Gastrocnemius medialis (tissue), 4 donors: ENCODE measurements at regions not wholly inside any gene's neighbourhood (a gene's known extent, or its start where the extent isn't known, plus 50 kb on each side); places are given as distances from the start of the nearest gene placed in this dataset.
A peak's percentile ranks its signal among the peaks of the same experiment; 100 is the strongest.

Source experiments
- ATAC-seq, 2 donors: fragments of 150-250 bp; one replicate each; pipeline ENCODE4 v1.9.1; 2016
- DNase-seq, 2 donors: peaks; one replicate each; pipeline ENCODE4 v3.0.0-alpha.2; 2019
- H3K27ac ChIP-seq, 4 donors: fragments of 200-600 bp; sonication (generic); 1 replicate in 1 of 4; 2 replicates in 3 of 4; pipeline ENCODE4 v1.5.1; 2016 to 2018; ENCODE audit warnings: mild to moderate bottlenecking in 2 of 4, moderate library complexity in 1 of 4
- H3K27me3 ChIP-seq, 3 donors: fragments of 200-600 bp; sonication (generic) in 2 of 3; 1 replicate in 1 of 3; 2 replicates in 2 of 3; pipeline versions ENCODE4 v1.5.1 to v1.6.0; 2016 to 2019; ENCODE audit warnings: mild to moderate bottlenecking in 1 of 3, moderate library complexity in 1 of 3
- H3K36me3 ChIP-seq, 2 donors: fragments of 200-600 bp; sonication (generic) in 1 of 2; one replicate each; pipeline ENCODE4 v1.5.1; 2017 to 2018
- H3K4me1 ChIP-seq, 2 donors: fragments of 200-600 bp; sonication (generic) in 1 of 2; one replicate each; pipeline ENCODE4 v1.5.1; 2016 to 2017; ENCODE audit warnings: mild to moderate bottlenecking in 2 of 2
- H3K4me3 ChIP-seq, 4 donors: fragments of 200-600 bp; sonication (generic) in 3 of 4; 1 replicate in 1 of 4; 2 replicates in 3 of 4; pipeline ENCODE4 v1.5.1; 2016 to 2019; ENCODE audit warnings: mild to moderate bottlenecking in 2 of 4
- H3K9me3 ChIP-seq, 3 donors: fragments of 200-600 bp; sonication (generic) in 2 of 3; 1 replicate in 1 of 3; 2 replicates in 2 of 3; pipeline ENCODE4 v1.5.1; 2016 to 2019
- CTCF ChIP-seq, 5 experiments: fragments of 450-650 bp in 3 of 5; fragments of 200-600 bp in 2 of 5; sonication (generic) in 2 of 5; IDR thresholded peaks in 4 of 5; conservative IDR thresholded peaks in 1 of 5; 1 replicate in 4 of 5; 2 replicates in 1 of 5; pipeline ENCODE4 v1.5.1; 2016 to 2019; ENCODE audit warnings: antibody characterized with exemption in 5 of 5, mild to moderate bottlenecking in 3 of 5, moderate library complexity in 3 of 5
- POLR2A ChIP-seq, 2 donors: fragments of 450-650 bp; IDR thresholded peaks; one replicate each; pipeline ENCODE4 v1.6.1; 2017; ENCODE audit warnings: antibody characterized with exemption in 2 of 2, mild to moderate bottlenecking in 2 of 2, moderate library complexity in 2 of 2
- in situ Hi-C, 4 donors: fragments of 200-750 bp; cut with MboI; loops; one replicate each; pipeline versions ENCODE4 v1.15.0 to v1.8.0; 2017; ENCODE audit warnings: low sequenced_read_pairs in 4 of 4
- intact Hi-C: fragments of 100-400 bp; cut with DNase I; formaldehyde crosslinking; loops from one replicate; pipeline ENCODE4 v1.15.1; 2023; ENCODE audit warnings: low total_unique reads

DNA sequence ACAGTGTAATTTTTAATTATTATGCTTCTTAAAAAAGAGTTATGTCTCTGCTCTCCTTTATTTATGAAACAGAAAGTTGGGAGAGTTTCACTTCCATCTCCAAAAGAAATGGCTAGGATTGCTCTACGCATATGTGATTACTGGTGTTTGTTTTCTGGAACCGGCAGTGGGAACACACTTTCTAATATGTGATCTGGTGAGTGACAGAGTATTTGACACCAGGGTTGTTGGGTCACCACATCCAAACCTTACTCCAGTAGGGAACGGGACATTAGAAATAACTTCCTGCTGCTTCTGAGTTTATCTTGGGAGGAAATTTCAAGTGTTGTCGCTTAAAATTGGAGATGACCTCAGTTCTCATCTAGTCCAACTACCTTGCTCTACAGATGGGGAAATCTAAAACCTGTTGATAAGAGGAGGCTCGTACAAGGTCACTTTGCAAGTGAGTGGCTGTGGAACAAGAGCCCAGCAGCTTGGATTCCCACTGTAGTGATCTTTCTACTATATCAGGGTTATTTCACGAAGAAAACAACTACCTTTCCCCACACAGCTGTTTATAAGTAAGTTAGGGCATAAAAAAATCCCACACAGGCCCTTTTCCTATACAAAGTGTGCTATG, 108.5 kb downstream of the TTC32 start:
- Histone ChIP-seq H3K36me3 (no peaks in the 10 kb centered on the region), H3K9me3 (no peaks in the 10 kb centered on the region), H3K27me3 (no peaks in the 10 kb centered on the region), H3K4me1 (no peaks in the 10 kb centered on the region), H3K4me3 (no peak overlapping the region), H3K27ac (peak overlapping the region in 1 of 4 donors; percentile 16)
- in situ Hi-C loops (no loop called here), intact Hi-C loops (no loop called here)
- no peak for ATAC-seq
- TF ChIP-seq POLR2A (IDR thresholded peaks at IDR 0.05) = no peak
- no peak for TF ChIP-seq CTCF (IDR thresholded peaks at IDR 0.05 in 4 of 5, conservative IDR thresholded peaks at IDR 0.05 in 1 of 5)
- DNase-seq = no peak

DNA sequence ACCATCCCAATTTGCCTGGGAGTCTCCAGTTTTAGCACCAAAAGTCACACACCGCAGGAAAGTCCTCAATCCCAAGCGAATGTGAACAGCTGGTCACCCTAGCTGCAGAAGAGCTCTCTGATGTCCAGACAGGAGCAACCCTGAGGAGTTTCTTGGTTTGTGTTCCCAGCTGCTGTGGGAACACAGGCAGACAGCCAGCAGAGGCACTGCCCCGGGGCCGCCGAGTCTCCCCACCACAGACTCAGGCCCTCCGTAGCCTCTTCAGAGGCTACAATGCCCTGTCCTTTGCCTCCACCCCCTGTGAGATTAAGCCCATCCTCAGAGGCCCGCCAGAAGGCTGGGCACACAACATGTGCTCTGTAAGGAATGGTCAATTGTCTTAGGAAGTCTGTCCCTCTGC, 111.5 kb downstream of the TTC32 start:
- H3K27me3 ChIP-seq = no peaks in the 10 kb centered on the region
- DNase-seq (no peak), ATAC-seq (no peak)
- no peak overlapping the region for H3K4me3 ChIP-seq
- no peak for TF ChIP-seq CTCF (IDR thresholded peaks at IDR 0.05 in 4 of 5, conservative IDR thresholded peaks at IDR 0.05 in 1 of 5)
- no peak for TF ChIP-seq POLR2A (IDR thresholded peaks at IDR 0.05)
- H3K36me3 ChIP-seq = no peaks in the 10 kb centered on the region
- in situ Hi-C loops (no loop called here), intact Hi-C loops (no loop called here)
- no peak overlapping the region for H3K27ac ChIP-seq
- peaks cover 7 to 16% of the 10 kb centered on the region in 2 donors for H3K4me1 ChIP-seq
- H3K9me3 ChIP-seq = no peaks in the 10 kb centered on the region

GRCh38 chr2:19787134-19787533, 114.6 kb downstream of the TTC32 start:
- no peak for TF ChIP-seq POLR2A (IDR thresholded peaks at IDR 0.05)
- no peak for TF ChIP-seq CTCF (IDR thresholded peaks at IDR 0.05 in 4 of 5, conservative IDR thresholded peaks at IDR 0.05 in 1 of 5)
- ATAC-seq (no peak), DNase-seq (no peak)
- no peaks in the 10 kb centered on the region for H3K36me3 ChIP-seq
- in situ Hi-C loops = no loop called here
- no peak overlapping the region for H3K4me3 ChIP-seq
- intact Hi-C loops = no loop called here
- peak overlapping the region in 1 of 4 donors; percentile 82 for H3K27ac ChIP-seq
- peaks cover 14 to 21% of the 10 kb centered on the region in 2 donors for H3K4me1 ChIP-seq
- no peaks in the 10 kb centered on the region for H3K27me3 ChIP-seq
- no peaks in the 10 kb centered on the region for H3K9me3 ChIP-seq

GRCh38 chr2:19786408-19787058, 115.2 kb downstream of the TTC32 start:
- in situ Hi-C loops = no loop called here

More at GRCh38 chr2:19786408-19787058, 115.2 kb downstream of the TTC32 start:
- H3K27me3 ChIP-seq = no peaks in the 10 kb centered on the region
- peaks cover 14 to 21% of the 10 kb centered on the region in 2 donors for H3K4me1 ChIP-seq
- TF ChIP-seq CTCF (IDR thresholded peaks at IDR 0.05 in 4 of 5, conservative IDR thresholded peaks at IDR 0.05 in 1 of 5) = no peak
- TF ChIP-seq POLR2A (IDR thresholded peaks at IDR 0.05) = no peak
- DNase-seq = no peak
- H3K36me3 ChIP-seq = no peaks in the 10 kb centered on the region
- peak overlapping the region; percentile 61 to 82 (median 67) for H3K27ac ChIP-seq
- ATAC-seq = peak; percentile 71 to 73
- intact Hi-C loops = no loop called here
- no peaks in the 10 kb centered on the region for H3K9me3 ChIP-seq
- no peak overlapping the region for H3K4me3 ChIP-seq
